Stimulated activated CD8-positive, alpha-beta memory T cell treated with anti-CD3 and anti-CD28 coated beads, Interleukin-15, amount 100 ng/mL, for 1 hour (primary cell): ENCODE measurements at regions not wholly inside any gene's neighbourhood (a gene's known extent, or its start where the extent isn't known, plus 50 kb on each side); places are given as distances from the start of the nearest gene placed in this dataset.

ENCODE experiments used
- DNase-seq: peaks from one replicate; pipeline ENCODE4 v3.0.0-alpha.2; 2020; ENCODE audit warnings: low read depth

DNA sequence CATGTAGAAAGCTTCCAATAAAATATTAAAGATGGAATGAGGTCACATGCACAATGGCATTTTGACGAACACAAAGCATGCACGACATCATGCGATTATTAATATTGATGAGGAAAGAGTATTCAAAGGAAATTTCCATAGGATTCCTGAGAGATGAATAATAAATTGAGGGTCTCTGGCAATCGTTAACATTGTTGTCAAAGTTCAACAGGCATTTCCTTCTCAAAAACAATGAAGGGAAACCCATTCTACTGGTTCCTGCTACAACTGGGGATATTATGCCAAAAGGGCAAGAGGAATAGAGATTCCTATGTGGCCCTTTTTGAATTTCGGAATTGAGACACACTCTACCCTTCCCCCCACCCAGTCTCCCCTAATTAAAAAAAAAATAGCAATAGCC is 128.3 kb upstream of the NUDT7 start:
- no peak for DNase-seq

DNA sequence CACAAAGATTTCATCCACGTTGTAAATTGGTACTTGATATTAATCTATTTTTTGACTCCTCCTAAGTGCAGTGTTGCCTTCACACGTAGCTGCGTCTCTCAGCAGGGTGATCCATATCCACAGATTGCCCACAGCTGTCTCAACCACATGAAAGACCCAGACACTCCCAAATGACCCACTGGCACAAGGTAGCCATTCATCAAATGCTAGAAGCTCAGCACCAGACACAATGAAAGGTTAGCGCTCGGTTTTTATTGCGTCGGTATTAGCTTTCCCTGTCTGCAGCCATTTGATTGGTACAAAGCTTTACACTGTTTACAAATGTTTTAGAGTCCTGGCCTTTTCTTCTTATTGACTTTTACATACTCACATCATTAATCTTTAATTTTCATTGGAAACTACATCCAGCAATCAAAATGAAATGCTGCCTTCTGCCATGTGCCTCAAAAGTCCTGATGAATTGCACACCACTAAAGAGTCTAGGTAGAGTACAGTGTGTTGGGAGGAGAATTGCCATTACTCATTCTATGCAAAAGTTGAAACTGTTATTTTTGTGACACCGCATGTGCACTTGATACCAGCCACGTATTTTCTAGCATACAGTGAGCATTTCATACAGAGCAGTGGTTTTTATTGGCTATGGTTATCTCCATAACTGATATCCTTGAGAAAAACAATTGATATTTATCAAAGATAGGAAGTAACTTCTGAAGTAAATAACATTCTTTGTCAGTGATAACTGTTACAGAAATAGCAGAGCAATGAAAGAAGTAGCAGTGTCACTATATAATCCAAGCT is 127.3 kb upstream of the NUDT7 start:
- DNase-seq, result no peak

DNA sequence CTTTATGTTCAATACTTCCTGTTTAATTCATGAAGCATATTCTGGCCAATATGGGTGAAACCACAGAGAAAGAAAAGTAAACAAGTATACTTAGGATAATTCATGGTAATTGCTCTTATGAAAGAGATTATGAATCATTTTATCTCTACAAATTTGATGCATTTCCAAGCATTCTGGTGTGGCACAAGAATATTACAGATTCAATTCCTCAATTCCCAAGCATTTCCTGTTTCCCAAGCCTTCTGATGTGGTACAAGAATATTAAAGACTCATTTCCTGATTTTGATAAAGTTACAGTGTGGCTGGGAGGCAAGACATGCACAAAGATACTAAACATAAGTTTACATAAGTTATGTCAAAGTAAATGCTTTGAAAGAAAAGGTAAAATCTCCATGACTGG is 126.1 kb upstream of the NUDT7 start:
- DNase-seq, result no peak

DNA sequence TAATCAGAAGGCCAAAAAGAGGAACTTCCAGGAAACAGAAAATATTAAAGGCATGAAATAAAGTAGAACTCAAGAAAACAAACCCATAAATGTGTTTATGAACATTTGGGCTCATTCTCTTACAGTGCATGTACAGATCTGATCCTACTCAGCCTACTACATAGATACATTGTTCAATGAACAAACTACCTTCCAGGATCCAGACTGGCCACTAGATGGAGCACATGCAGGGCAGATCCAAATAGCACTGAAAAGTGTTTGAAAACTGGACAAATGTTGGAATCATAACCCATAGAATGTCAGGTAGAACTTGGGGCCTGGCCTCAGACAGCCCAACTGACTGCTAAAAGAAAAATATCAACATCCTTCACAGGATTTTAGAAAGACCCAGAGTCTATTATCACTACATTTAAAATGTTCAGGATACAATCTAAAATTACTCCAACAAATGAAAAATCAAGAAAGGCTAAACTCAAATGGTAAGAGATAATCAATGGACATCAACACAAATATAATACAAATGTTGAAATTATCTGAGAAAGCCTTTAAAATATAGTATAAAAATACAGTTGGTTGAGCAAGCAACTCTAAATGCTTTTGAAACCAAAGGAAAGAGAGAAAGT is 122.4 kb upstream of the NUDT7 start:
- no peak for DNase-seq

DNA sequence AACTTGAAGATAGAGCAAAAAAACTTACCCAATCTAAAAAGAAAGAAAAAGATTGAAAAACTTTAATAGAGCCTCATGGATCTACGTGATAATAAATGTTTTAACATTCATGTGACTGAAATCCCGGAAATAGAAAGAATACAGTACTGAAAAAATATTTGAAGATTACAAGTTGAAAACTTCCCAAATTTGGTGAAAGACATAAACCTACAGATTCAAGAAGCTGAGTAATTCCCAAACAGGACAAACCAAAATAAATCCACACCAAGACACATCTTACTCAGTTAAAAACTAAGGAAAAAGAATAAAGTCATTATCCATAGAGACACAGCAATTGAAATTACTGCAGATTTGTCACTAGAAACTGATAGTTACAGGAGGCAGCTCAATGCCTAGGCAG is 121.8 kb upstream of the NUDT7 start:
- DNase-seq, result no peak

DNA sequence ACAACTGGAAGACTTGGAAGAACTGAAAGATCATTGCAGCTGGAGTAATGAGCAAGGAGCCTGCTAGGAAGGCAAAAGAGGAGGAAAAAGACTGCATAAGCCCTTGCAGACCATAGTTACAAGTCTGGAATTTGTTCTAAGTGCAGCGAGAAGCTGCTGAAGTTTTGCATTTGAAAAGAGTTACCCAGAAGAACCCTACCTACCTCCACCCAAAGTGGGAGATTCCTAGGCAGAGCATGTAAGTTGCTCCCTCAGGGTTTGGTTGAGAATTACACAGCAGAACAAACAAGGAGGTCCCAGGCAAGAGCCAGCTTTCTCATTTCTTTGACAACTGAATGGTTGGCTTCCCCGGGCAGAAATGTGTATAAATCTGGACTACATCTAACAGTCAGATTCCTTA is 118.7 kb upstream of the NUDT7 start:
- DNase-seq, result no peak

DNA sequence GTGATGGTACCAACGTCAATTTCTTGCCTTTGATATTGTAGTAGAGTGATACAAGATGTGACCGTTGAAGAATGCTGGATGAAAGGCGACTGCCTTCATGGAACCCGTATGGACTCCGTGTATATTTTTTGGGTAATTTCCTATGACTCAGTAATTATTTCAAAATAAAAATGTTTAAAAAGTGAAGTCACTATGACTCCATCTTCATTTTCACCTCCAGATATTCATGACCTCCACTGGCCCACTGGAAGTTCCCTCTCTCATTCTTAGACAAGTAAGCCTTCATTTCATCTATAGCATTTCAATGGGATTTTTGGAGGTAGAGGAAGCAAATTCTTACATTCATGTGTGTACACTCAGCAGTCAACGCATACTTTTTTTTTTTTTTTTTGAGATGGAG is 111.8 kb upstream of the NUDT7 start:
- DNase-seq, result no peak

DNA sequence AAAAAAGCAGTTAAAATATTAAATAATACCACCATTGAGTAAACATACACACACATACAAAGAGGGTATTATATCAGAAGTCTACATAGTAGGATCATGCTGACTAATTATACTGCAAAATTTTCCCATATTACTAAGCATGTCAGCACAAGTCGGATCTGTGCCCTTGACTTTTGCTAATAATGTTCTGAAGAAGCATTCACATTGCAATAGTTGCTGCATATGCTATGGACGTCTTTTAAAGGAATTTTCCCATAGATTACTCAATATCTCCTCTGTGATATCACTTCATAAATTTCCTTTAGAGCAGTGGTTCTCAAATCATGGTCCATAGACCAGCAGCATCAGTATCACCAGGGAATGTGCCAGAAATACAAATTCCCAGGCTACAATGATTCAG is 110.9 kb upstream of the NUDT7 start:
- no peak for DNase-seq

DNA sequence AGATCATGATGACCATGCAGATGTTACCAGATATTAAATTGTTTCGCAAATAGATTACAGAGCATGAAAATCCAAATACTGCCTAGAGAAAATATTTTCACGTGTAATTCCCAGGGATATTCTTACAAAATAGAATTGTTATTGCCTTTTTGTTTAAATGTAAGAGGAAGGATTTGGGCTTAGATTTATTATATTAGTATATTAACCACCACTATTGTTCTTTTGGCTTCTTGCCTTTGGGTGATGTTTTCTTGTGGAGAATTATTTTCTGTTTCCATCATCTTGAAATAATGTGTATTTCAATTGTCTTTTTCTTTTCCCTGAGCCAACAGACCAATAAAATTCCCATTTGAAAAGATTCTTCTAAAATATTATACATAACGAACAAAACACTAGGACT is 109.7 kb upstream of the NUDT7 start:
- no peak for DNase-seq

DNA sequence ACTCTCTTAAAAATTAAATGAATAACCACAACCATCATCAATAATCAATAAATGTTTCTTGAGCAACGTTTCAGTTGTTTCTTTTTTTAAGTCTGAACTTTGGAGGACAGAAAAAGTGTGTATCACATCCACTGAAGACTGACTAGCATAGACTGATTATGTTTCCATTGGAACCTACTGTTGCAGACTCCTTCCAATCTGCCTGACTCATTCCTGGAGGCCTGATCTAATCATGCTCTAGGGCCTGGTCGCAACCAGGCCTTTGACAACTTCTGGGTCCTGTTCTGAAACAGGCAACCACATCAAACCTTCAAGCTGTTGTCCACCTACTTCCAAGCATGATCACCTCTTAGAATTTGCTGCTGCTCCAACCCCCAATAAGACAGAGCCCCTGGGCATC is 109.2 kb upstream of the NUDT7 start:
- no peak for DNase-seq

DNA sequence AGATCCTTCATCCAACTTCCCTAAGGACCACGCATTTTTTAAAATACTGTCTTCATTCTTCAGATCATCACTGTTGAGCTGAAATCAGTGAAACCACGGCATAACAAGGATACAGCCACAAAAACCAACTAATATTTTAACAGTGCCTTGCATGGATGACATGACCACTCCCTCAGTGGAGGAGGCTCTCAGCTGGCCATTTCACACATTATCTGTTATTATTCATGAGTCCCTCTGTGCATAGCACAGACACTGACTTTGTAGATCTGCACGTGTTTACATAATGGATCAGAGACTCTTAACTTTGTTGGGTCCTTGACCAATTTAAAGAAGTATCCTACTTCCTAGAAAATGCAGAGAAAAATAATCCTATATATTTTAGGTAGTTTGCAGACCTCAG is 104.8 kb upstream of the NUDT7 start:
- DNase-seq, result no peak

DNA sequence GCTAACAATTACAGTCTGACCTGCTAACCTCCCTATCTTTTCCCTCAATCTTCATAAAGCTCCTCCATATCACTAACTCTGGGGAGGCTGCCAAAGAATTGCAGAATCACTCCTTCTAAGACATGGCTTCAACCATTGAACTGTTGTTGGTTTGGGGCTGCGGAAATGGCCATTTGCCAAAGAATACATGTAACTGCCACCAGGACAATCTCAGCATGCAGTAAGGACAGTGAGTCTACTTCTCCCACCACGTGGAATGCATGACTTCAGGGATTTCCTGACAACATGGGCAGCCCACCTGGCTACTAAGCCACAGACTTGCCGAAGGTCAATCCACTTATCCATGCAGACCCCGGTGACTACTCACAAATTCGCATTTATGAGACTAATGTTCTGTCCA is 104.3 kb upstream of the NUDT7 start:
- no peak for DNase-seq

DNA sequence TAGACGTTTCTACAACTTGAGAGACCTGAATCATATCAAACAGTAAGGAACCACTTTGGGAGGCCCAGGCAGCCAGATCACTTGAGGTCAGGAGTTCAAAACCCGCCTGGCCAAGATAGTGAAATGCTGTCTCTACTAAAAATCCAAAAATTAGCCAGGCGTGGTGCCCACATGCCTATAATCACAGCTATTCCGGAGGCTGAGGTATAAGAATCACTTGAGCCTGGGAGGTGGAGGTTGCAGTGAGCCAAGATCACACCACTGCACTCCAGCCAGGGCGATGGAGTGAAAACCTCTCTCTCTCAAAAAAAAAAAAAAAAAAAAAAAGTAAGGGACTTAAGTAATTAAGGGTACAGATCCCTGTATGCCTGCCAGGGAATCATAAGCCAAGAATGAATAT is 103.4 kb upstream of the NUDT7 start:
- no peak for DNase-seq

DNA sequence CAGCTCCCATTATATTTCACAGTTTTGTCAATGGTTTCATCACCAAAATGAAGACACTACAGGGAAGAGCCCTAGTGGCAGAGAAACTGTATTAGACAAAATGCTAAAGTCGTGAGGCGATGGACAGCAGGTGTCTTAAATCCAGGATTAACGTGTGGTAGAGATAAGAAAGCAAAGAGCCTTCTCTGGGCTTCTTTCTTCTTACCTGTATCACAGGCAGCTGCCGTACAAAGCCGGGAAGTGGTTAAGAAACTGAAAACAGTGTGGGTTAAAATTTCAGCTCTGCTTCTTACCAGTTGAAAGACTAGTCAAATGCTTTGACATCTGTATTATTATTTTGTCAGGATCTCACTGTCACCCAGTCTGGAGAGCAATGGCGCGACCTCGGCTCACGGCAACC is 98.2 kb upstream of the NUDT7 start:
- DNase-seq, result no peak

DNA sequence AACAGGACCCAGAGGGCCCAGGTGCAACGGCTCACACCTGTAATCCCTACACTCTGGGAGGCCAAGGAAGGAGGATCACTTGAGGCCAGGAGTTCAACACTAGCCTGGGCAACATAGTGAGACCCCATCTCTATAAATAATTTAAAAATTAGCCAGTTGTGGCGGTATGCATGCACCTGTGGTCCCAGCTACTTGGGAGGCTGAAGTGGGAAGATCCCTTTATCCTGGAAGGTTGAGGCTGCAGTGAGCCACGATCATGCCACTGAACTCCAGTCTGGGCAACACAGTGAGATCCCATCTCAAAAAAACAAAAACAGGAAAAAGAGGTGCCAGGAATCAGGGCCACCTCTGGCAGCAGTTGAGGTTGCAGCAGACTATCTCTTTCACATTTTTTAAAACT is 85.7 kb upstream of the NUDT7 start:
- no peak for DNase-seq

DNA sequence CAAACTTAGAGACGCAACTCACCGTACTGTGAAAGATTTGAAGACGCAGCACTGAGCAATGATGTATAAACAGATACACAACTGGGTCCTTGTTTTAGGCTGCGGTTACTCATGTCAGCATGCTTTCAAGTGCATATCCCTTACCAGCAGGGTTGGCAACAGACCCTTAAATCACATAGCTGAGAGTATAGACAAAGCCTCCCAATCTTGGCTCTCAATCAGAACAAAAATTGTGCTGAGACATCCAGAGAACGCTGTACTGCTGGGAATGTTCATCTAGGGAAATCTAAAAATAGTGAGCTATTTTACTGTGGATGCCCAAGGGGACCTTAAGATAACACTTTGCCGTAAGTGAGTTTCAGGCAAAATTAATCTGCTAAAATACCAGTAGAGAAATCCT is 84.4 kb upstream of the NUDT7 start:
- DNase-seq, result no peak

DNA sequence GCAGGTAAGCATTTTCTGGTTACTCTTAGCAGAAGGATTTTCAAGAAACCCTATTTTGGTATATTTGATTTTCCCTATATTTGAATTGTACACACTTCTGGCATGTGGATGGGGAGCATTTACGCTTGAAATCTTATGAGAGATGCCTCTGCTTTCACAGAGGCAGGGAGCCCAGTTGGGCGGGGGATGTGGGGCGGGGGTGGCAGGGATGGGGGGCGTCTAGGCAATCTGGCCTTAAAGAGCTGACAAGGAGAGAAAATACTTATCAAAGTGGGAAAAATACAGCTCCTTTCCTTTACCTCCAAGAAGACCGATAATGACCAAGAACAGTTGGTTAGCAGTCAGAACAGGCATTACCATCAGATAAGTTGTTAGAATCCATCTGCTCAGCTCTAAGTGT is 79.1 kb upstream of the NUDT7 start:
- no peak for DNase-seq

DNA sequence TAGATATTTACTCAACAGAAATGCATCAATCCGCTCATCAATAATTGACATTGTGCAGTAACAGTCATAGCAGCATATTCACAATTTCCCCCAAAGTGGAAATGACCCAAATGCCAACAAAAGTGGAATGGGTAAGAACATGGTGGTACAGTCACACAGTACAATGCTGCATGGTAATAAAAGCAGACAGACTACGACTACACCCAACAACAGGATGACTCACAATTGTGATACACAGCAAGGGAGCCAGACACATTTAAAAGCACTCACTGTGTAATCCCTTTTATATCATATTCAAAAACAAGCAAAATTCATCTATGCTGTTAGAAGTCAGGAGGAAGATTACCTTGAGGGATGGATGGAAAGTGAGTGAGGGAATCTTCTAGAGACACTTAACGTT is 76.5 kb upstream of the NUDT7 start:
- DNase-seq, result no peak

DNA sequence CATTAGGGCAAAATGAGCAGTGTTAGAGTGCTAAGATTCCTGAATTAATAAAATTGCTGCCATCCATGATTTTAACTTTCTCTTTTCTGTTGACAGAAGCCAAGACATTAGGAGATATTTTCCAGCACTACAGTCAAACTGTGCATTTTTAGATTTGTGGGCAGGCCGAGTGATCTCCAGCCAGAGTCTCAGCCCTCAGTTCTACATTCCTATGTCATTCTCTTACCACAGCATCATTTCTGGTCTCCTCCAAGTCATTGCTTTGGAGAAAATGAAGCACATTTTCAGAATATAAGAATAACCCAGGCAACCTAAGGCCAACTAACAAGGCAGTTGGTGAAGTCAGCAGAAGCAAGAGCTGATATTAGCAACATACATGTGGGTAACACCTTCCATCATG is 74.6 kb upstream of the NUDT7 start:
- DNase-seq, result no peak

DNA sequence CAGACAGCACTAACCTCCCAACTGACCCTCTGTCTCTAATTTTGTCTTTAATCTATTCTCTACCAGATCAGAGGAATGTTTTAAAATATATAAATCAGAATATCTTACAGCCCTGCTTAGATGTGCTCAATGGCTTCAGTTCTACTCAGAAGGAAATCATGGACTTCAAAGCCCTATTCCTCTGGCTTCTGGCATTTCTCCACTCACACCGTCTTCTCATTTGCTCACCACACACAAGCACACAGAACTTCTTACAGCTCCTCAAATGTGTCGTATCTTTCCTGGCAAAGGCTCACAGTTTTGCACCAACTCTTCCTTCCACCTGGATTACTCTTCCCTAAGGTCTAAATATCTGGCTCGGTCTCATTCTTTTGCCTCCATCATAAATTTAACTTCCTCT is 71.6 kb upstream of the NUDT7 start:
- no peak for DNase-seq

DNA sequence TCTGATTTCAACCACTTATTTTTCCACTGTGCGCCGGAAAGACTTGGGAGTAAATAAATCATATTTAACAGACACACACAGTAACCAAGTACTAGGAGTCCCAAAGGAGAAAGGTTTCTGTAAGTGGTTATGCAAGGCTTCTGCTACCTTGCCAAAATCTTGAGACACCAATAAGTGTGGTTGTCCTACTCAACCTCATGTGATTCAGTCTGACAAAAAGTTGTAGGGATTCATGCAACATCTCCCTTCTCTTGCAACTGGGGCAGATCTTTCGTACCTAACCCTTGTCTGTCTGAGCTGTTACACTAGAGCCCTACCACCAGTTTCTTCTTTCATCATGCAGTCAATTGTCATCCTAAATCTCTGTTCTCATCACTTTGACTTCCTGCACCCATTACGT is 69.9 kb upstream of the NUDT7 start:
- DNase-seq, result no peak

DNA sequence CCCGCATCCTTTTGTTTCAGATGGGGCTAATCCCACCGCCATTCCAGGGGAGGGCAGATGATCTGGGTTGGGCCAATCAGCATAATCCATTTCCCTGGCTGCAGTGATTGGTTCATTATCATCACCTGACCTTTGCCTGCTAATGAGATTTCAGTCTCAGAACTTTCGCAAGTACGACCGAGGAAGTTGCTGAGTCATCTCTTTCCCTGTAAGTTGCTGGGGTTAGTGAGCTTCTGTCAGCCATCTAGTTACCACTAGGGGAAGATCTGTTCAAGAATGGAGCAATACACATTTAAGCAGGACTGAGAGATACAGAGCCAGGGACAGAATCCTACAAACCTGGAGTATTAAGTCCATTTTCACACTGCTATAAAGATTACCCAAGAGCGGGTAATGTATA is 65.3 kb upstream of the NUDT7 start:
- DNase-seq, result no peak

DNA sequence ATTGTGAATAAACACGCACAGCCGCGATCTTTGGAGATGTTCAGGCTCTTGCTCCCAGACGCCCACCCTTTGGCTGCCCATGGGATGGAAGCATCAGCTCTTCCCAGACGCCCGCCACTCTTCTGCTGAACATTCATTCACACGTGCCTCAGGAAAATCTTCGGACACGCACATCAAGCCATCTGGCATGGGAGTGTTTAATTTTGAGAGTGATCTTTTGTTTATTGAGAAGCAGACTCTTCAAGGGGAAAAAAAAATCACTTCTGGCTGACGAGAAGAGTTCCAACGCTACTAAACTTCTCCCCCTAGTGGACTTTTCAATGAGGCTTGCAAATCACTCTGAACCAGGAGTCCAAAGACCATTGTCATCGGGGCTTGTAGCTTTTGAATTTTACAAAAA is 62.0 kb upstream of the NUDT7 start:
- no peak for DNase-seq

DNA sequence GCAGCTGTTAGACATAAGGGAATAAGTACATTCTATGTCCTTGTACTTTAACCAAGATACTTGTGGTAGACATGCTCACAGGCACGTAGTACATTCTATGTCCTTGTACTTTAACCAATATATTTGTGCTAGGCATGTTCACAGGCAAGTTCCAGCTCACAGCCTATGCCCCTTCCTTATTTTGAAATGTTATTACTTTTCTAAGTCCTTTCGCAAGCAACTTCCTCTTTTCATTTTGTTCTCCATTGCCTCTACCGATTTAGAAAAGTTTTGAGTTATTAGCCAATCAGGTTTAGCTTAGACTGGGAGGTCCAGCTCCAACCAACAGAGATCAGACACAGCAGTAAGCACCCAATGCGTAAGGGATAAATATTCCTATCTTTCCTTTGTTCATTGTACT is 60.1 kb upstream of the NUDT7 start:
- no peak for DNase-seq
